WTC11 (cell line): ENCODE measurements at regions not wholly inside any gene's neighbourhood (a gene's known extent, or its start where the extent isn't known, plus 50 kb on each side); places are given as distances from the start of the nearest gene placed in this dataset.

Source experiments
- GABPB1 ChIP-seq: sonication (generic); formaldehyde crosslinking; IDR thresholded peaks from 2 replicates; pipeline ENCODE4 v1.8.1; 2023; ENCODE audit warnings: mild to moderate bottlenecking, missing genetic modification reagents
- TF ChIP-seq, protein P1 (sequence below): fragments of 200-600 bp; IDR thresholded peaks from 2 replicates; pipeline ENCODE4 v1.8.0; 2022; ENCODE audit warnings: antibody characterized with exemption

DNA sequence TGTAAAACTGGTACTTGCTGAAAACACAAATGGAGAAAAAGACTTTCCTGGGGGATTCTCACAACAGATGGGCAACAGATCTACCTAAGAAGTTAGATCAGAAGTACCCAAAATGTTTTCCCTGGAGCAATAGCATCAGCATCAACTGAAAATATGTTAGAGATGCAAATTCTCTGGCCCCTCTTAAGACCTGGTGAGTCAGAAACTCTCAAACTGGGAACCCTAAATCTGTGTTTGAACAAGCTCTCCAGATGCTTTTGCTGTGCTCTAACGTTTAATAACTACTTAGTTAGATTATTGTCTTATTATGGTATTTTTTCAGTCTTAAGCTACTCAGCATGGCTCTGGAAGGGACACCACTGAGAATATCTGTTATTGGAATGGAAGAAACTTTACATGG, 55.2 kb upstream of the TRPC3 start:
- TF ChIP-seq, protein P1, sequence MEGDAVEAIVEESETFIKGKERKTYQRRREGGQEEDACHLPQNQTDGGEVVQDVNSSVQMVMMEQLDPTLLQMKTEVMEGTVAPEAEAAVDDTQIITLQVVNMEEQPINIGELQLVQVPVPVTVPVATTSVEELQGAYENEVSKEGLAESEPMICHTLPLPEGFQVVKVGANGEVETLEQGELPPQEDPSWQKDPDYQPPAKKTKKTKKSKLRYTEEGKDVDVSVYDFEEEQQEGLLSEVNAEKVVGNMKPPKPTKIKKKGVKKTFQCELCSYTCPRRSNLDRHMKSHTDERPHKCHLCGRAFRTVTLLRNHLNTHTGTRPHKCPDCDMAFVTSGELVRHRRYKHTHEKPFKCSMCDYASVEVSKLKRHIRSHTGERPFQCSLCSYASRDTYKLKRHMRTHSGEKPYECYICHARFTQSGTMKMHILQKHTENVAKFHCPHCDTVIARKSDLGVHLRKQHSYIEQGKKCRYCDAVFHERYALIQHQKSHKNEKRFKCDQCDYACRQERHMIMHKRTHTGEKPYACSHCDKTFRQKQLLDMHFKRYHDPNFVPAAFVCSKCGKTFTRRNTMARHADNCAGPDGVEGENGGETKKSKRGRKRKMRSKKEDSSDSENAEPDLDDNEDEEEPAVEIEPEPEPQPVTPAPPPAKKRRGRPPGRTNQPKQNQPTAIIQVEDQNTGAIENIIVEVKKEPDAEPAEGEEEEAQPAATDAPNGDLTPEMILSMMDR, result no peak
- no peak for TF ChIP-seq GABPB1
